Caco-2 (cell line): ENCODE measurements at regions not wholly inside any gene's neighbourhood (a gene's known extent, or its start where the extent isn't known, plus 50 kb on each side); places are given as distances from the start of the nearest gene placed in this dataset.

Experiments
- BruUV-seq: library from RNA; stranded (reverse); fragments of 400-500 nt; replicated peaks from 2 replicates; lab custom pipeline; 2021; lab: Mats Ljungman, UMichigan
- CTCF ChIA-PET: fragments of 300-600 bp; sonication (Branson Sonifier 250); formaldehyde crosslinking; loops from one replicate; lab custom pipeline; 2022; ENCODE audit warnings: antibody characterized with exemption; lab: Charles Lee
- POLR2A ChIA-PET: fragments of 300-600 bp; sonication (Branson Sonifier 250); formaldehyde crosslinking; loops from one replicate; lab custom pipeline; 2022; ENCODE audit warnings: antibody characterized with exemption; lab: Charles Lee
- DNase-seq, 2 experiments: peaks; one replicate each; pipeline versions ENCODE4 v3.0.0 to v3.0.0-alpha.2; 2020 to 2022
- H3K27me3 ChIP-seq: replicated peaks from 2 replicates; pipeline ENCODE4 v1.6.0; 2011; ENCODE audit warnings: low read length; ENCODE audit not compliant: control insufficient read depth, insufficient read depth
- H3K36me3 ChIP-seq: 2 replicates; pipeline ENCODE4 v1.5.1; 2011; ENCODE audit warnings: low read length; ENCODE audit not compliant: control insufficient read depth, insufficient read depth
- H3K4me1 ChIP-seq: fragments of 250-450 bp; sonication (Bioruptor Pico); 2 replicates; pipeline ENCODE4 v1.5.1; 2020; ENCODE audit warnings: mild to moderate bottlenecking
- H3K4me3 ChIP-seq: 2 replicates; pipeline ENCODE4 v1.5.1; 2011; ENCODE audit warnings: low read depth, mild to moderate bottlenecking, control low read depth, low read length
- H3K9me3 ChIP-seq: fragments of 250-450 bp; sonication (Bioruptor Pico); 2 replicates; pipeline ENCODE4 v1.5.1; 2020; ENCODE audit warnings: mild to moderate bottlenecking, moderate library complexity
- H3K27ac Mint-ChIP-seq: one replicate; pipeline ENCODE4 v1.8.0; 2022; ENCODE audit warnings: mixed read lengths; ENCODE audit not compliant: unreplicated experiment
- H3K27me3 Mint-ChIP-seq: one replicate; pipeline ENCODE4 v1.8.0; 2022; ENCODE audit warnings: mixed read lengths; ENCODE audit not compliant: insufficient read depth, unreplicated experiment
- H3K36me3 Mint-ChIP-seq: one replicate; pipeline ENCODE4 v1.8.0; 2022; ENCODE audit warnings: mild to moderate bottlenecking, mixed read lengths; ENCODE audit not compliant: insufficient read depth, unreplicated experiment
- H3K4me1 Mint-ChIP-seq: one replicate; pipeline ENCODE4 v1.8.0; 2022; ENCODE audit warnings: low read depth, mixed read lengths; ENCODE audit not compliant: unreplicated experiment
- H3K4me3 Mint-ChIP-seq: one replicate; pipeline ENCODE4 v1.8.0; 2022; ENCODE audit warnings: mild to moderate bottlenecking, moderate library complexity, mixed read lengths; ENCODE audit not compliant: unreplicated experiment
- H3K9me3 Mint-ChIP-seq: one replicate; pipeline ENCODE4 v1.8.0; 2022; ENCODE audit warnings: mixed read lengths; ENCODE audit not compliant: unreplicated experiment
- intact Hi-C: fragments of 100-400 bp; cut with micrococcal nuclease; formaldehyde crosslinking; loops from one replicate; pipeline ENCODE4 v1.10.0; 2022; ENCODE audit not compliant: unreplicated experiment
- TF ChIP-seq, protein P1 (sequence below), 2 experiments: fragments of 200-600 bp in 1 of 2; IDR thresholded peaks; 1 replicate in 1 of 2; 2 replicates in 1 of 2; pipeline versions ENCODE4 v1.5.1 to v1.8.0; 2011 to 2022; ENCODE audit warnings: antibody characterized with exemption in 1 of 2, control low read depth in 1 of 2, inconsistent platforms in 1 of 2, low read depth in 1 of 2, low read length in 1 of 2, mild to moderate bottlenecking in 1 of 2, moderate library complexity in 1 of 2; ENCODE audit not compliant: insufficient read depth in 1 of 2, severe bottlenecking in 1 of 2, unreplicated experiment in 1 of 2

DNA sequence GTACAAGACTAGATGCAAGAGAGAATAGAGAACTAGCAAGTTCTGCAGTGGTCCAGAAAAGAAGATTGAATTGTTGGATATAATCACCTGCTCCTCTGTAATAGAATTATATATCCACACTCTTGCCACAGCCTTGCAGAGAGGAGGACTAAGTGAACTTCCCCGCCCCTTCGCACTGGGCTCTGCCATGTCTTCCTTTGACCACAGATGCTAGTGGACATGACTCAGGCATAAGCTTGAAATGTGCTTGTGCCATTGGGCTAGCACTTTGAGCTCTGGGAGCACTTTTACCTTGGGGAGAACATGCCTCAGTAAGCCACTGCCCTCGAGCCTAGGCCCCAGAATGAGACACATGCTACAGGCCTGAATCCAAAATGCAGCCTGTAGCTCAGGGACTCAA is 113.5 kb upstream of the RASA1 start:
- no peak for DNase-seq
- Histone ChIP-seq H3K4me3 (no peak overlapping the region), H3K4me1 (no peaks in the 10 kb centered on the region), H3K36me3 (no peaks in the 10 kb centered on the region), H3K27me3 (no peaks in the 10 kb centered on the region), H3K9me3 (no peaks in the 10 kb centered on the region)
- ChIA-PET POLR2A (no interaction called here), CTCF (no interaction called here)
- H3K4me1 Mint-ChIP-seq: no peaks in the 10 kb centered on the region
- no peak overlapping the region for H3K4me3 Mint-ChIP-seq
- TF ChIP-seq, protein P1, sequence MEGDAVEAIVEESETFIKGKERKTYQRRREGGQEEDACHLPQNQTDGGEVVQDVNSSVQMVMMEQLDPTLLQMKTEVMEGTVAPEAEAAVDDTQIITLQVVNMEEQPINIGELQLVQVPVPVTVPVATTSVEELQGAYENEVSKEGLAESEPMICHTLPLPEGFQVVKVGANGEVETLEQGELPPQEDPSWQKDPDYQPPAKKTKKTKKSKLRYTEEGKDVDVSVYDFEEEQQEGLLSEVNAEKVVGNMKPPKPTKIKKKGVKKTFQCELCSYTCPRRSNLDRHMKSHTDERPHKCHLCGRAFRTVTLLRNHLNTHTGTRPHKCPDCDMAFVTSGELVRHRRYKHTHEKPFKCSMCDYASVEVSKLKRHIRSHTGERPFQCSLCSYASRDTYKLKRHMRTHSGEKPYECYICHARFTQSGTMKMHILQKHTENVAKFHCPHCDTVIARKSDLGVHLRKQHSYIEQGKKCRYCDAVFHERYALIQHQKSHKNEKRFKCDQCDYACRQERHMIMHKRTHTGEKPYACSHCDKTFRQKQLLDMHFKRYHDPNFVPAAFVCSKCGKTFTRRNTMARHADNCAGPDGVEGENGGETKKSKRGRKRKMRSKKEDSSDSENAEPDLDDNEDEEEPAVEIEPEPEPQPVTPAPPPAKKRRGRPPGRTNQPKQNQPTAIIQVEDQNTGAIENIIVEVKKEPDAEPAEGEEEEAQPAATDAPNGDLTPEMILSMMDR (IDR thresholded peaks at IDR 0.05; ENCODE audit: insufficient read depth in 1 of 2, low read depth in 1 of 2, low read length in 1 of 2, severe bottlenecking in 1 of 2, unreplicated experiment in 1 of 2): no peak
- intact Hi-C loops: no loop called here
- no peak overlapping the region for H3K27ac Mint-ChIP-seq
- H3K36me3 Mint-ChIP-seq: no peaks in the 10 kb centered on the region
- BruUV-seq: no TSS peak
- H3K9me3 Mint-ChIP-seq: no peaks in the 10 kb centered on the region
- no peaks in the 10 kb centered on the region for H3K27me3 Mint-ChIP-seq

DNA sequence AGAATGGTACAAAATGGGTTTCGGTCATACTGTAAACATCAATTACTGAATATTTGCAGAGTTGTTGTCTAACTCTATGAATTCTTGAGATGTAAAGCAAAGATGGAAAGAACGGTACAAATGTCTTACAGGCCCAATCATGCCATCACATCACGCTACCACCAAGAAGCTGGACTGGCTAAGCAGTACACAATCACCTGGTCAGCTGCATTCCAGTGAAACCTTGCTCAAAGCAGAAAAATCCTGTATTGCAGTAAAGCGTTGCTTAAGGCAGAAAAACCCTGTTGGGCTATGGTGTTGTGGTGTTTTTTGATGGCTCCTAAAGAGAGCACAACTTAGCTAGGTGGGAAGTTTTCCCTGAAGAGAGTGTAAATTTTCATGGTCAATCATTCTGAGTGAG is 112.6 kb upstream of the RASA1 start:
- Mint-ChIP-seq H3K27me3 (no peaks in the 10 kb centered on the region), H3K4me1 (no peaks in the 10 kb centered on the region), H3K4me3 (no peak overlapping the region), H3K36me3 (no peaks in the 10 kb centered on the region), H3K9me3 (no peaks in the 10 kb centered on the region), H3K27ac (no peak overlapping the region)
- intact Hi-C loops: no loop called here
- TF ChIP-seq, protein P1 (IDR thresholded peaks at IDR 0.05; ENCODE audit: insufficient read depth in 1 of 2, low read depth in 1 of 2, low read length in 1 of 2, severe bottlenecking in 1 of 2, unreplicated experiment in 1 of 2): no peak
- DNase-seq: no peak
- H3K36me3 ChIP-seq: no peaks in the 10 kb centered on the region
- H3K4me3 ChIP-seq: no peak overlapping the region
- H3K4me1 ChIP-seq: no peaks in the 10 kb centered on the region
- CTCF ChIA-PET: no interaction called here
- POLR2A ChIA-PET: no interaction called here
- no TSS peak for BruUV-seq
- no peaks in the 10 kb centered on the region for H3K9me3 ChIP-seq
- no peaks in the 10 kb centered on the region for H3K27me3 ChIP-seq

DNA sequence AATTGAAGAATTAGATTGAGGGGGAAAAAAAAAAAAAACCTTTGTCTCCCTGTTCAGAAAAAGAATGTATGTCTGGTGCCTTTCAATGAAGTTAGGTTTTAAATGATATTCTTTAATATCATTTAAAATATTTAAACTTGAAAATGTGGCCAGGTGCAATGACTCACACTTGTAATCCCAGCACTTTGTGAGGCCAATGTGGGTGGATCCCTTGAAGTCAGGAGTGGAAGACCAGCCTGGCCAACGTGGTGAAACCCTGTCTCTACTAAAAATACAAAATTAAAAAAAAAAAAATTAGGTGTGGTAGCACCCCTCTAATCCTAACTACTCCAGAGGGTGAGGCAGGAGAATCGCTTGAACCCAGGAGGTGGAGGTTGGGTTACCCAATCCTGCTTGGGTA is 111.1 kb upstream of the RASA1 start:
- H3K27me3 Mint-ChIP-seq: no peaks in the 10 kb centered on the region
- ChIA-PET POLR2A (no interaction called here), CTCF (no interaction called here)
- no peak overlapping the region for H3K27ac Mint-ChIP-seq
- DNase-seq: no peak
- Histone ChIP-seq H3K9me3 (no peaks in the 10 kb centered on the region), H3K4me3 (no peak overlapping the region), H3K4me1 (no peaks in the 10 kb centered on the region), H3K36me3 (no peaks in the 10 kb centered on the region), H3K27me3 (no peaks in the 10 kb centered on the region)
- no TSS peak for BruUV-seq
- no peak overlapping the region for H3K4me3 Mint-ChIP-seq
- TF ChIP-seq, protein P1 (IDR thresholded peaks at IDR 0.05; ENCODE audit: insufficient read depth in 1 of 2, low read depth in 1 of 2, low read length in 1 of 2, severe bottlenecking in 1 of 2, unreplicated experiment in 1 of 2): no peak
- no peaks in the 10 kb centered on the region for H3K9me3 Mint-ChIP-seq
- intact Hi-C loops: no loop called here
- no peaks in the 10 kb centered on the region for H3K4me1 Mint-ChIP-seq
- H3K36me3 Mint-ChIP-seq: no peaks in the 10 kb centered on the region
